Neural cell (in vitro differentiated cells): ENCODE measurements at regions not wholly inside any gene's neighbourhood (a gene's known extent, or its start where the extent isn't known, plus 50 kb on each side); places are given as distances from the start of the nearest gene placed in this dataset.

Experiments
- CTCF ChIP-seq: fragments of 450-650 bp; IDR thresholded peaks from 2 replicates; pipeline ENCODE4 v1.5.1; 2014; ENCODE audit warnings: antibody characterized with exemption, mild to moderate bottlenecking, moderate library complexity; ENCODE audit not compliant: poor library complexity, severe bottlenecking
- EP300 ChIP-seq: fragments of 450-650 bp; conservative IDR thresholded peaks from 2 replicates; pipeline ENCODE4 v1.6.1; 2014; ENCODE audit warnings: antibody characterized with exemption, mild to moderate bottlenecking, moderate library complexity; ENCODE audit not compliant: poor library complexity, severe bottlenecking

- TF ChIP-seq CTCF (no peak), EP300 (no peak)
Measured at GRCh38 chr11:109073032-109073822, 348.8 kb upstream of the C11orf87 start.
